GM12878 (cell line): ENCODE measurements at regions not wholly inside any gene's neighbourhood (a gene's known extent, or its start where the extent isn't known, plus 50 kb on each side); places are given as distances from the start of the nearest gene placed in this dataset.
"Not testable (repeated sequence)": the region's sequence is repeated elsewhere in the genome, so short reads cannot be mapped to it uniquely, and the experiment has no call there.

Experiments
- ATAC-seq: fragments of 200-7000 bp; cut with Tn5 transposase; 3 replicates; pipeline ENCODE4 v1.9.1; 2020; ENCODE audit warnings: mild to moderate bottlenecking, moderate library complexity
- BruUV-seq: library from RNA; stranded (reverse); fragments of 400-500 nt; replicated peaks from 2 replicates; lab custom pipeline; 2021; lab: Mats Ljungman, UMichigan
- CTCF ChIA-PET: fragments of 300-600 bp; sonication (Branson Sonifier 250); formaldehyde crosslinking; extraction: SDS; loops from one replicate; lab custom pipeline; 2021; ENCODE audit warnings: inconsistent platforms; lab: Yijun Ruan, JAX
- POLR2A ChIA-PET: fragments of 350-600 bp; formaldehyde crosslinking; extraction: SDS; loops from one replicate; lab custom pipeline; 2021; ENCODE audit warnings: inconsistent platforms; lab: Charles Lee
- RAD21 ChIA-PET: fragments of 300-600 bp; sonication (Branson Sonifier 250); formaldehyde crosslinking; loops from one replicate; lab custom pipeline; 2023; ENCODE audit warnings: antibody characterized with exemption; ENCODE audit not compliant: unreplicated experiment; lab: Charles Lee
- SMC1A ChIA-PET: fragments of 300-600 bp; sonication (Branson Sonifier 250); formaldehyde crosslinking; loops from one replicate; lab custom pipeline; 2023; ENCODE audit not compliant: unreplicated experiment, uncharacterized antibody; lab: Charles Lee
- DNase-seq: peaks from one replicate; pipeline ENCODE4 v3.0.0-alpha.2; 2011; ENCODE audit warnings: low read depth, low spot score
- FAIRE-seq: peaks from 3 replicates; lab custom pipeline; 2011; peaks lifted over from hg19 to GRCh38; lab: Jason Lieb, UNC
- H2AFZ ChIP-seq: 2 replicates; pipeline ENCODE4 v1.6.0; 2011; ENCODE audit warnings: low read depth, low read length, control low read depth; ENCODE audit not compliant: control insufficient read depth
- H3K27ac ChIP-seq: 2 replicates; pipeline ENCODE4 v1.5.1; 2011; ENCODE audit warnings: control low read depth; ENCODE audit not compliant: control insufficient read depth, insufficient read depth
- H3K27me3 ChIP-seq, 2 experiments: replicated peaks in 1 of 2; 2 replicates each; pipeline versions ENCODE4 v1.6.0 to v1.6.1; 2011; ENCODE audit warnings: low read length in 1 of 2; ENCODE audit not compliant: control insufficient read depth in 2 of 2, insufficient read depth in 2 of 2
- H3K36me3 ChIP-seq, 2 experiments: 2 replicates each; pipeline ENCODE4 v1.5.1; 2011; ENCODE audit warnings: low read length in 1 of 2; ENCODE audit not compliant: control insufficient read depth in 2 of 2, insufficient read depth in 2 of 2
- H3K4me1 ChIP-seq: 2 replicates; pipeline ENCODE4 v1.6.1; 2011; ENCODE audit warnings: mild to moderate bottlenecking, low read length, moderate library complexity, mixed read lengths; ENCODE audit not compliant: control insufficient read depth, insufficient read depth
- H3K4me2 ChIP-seq: 2 replicates; pipeline ENCODE4 v1.6.0; 2011; ENCODE audit warnings: control low read depth; ENCODE audit not compliant: control insufficient read depth, insufficient read depth
- H3K4me3 ChIP-seq: fragments of 200-600 bp; sonication (generic); 2 replicates; pipeline ENCODE4 v1.5.1; 2016
- H3K79me2 ChIP-seq: 2 replicates; pipeline ENCODE4 v1.6.0; 2011; ENCODE audit warnings: low read length; ENCODE audit not compliant: control insufficient read depth, insufficient read depth
- H3K9ac ChIP-seq: 2 replicates; pipeline ENCODE4 v1.8.0; 2011; ENCODE audit warnings: low read length, control low read depth, mixed read lengths; ENCODE audit not compliant: control insufficient read depth, insufficient read depth
- H3K9me3 ChIP-seq: replicated peaks from 3 replicates; pipeline ENCODE4 v1.5.1; 2011; ENCODE audit warnings: mild to moderate bottlenecking, low read length; ENCODE audit not compliant: control insufficient read depth, insufficient read depth
- H4K20me1 ChIP-seq: 2 replicates; pipeline ENCODE4 v1.6.0; 2011; ENCODE audit not compliant: control insufficient read depth, insufficient read depth
- CHD1 ChIP-seq: IDR thresholded peaks from 2 replicates; pipeline ENCODE4 v1.6.1; 2012; ENCODE audit warnings: low read depth, low read length, improper control_type of control experiment
- CREM ChIP-seq: IDR thresholded peaks from 2 replicates; pipeline ENCODE4 v1.6.1; 2014; ENCODE audit warnings: antibody characterized with exemption, low read depth
- GATAD2B ChIP-seq: fragments of 450-650 bp; conservative IDR thresholded peaks from 2 replicates; pipeline ENCODE4 v1.6.1; 2017; ENCODE audit warnings: low read depth, mild to moderate bottlenecking, moderate library complexity
- SMARCA5 ChIP-seq: fragments of 450-650 bp; IDR thresholded peaks from 2 replicates; pipeline ENCODE4 v1.6.1; 2017; ENCODE audit warnings: mild to moderate bottlenecking
- WGBS: methylation state at CpG from one replicate; pipeline ENCODE4 v1.1.6; 2016; ENCODE audit warnings: low lambda C conversion rate; ENCODE audit not compliant: insufficient replicate concordance, insufficient coverage; ENCODE audit errors: missing lambda C conversion rate; 5-methylcytosine and 5-hydroxymethylcytosine counted together
- in situ Hi-C: fragments of 300-500 bp; cut with MboI; formaldehyde crosslinking; loops from 9 replicates; pipeline ENCODE4 v1.14.3; 2018; ENCODE audit warnings: mixed read lengths
- intact Hi-C: fragments of 100-400 bp; cut with micrococcal nuclease; formaldehyde crosslinking; loops from one replicate; pipeline ENCODE4 v1.14.2; 2022; ENCODE audit not compliant: unreplicated experiment

- FAIRE-seq: no peak
- H3K4me1 ChIP-seq: peaks cover 14% of the 10 kb centered on the region; the same call in 1 of the 2 replicates
- no peak overlapping the region for H3K27ac ChIP-seq
- no peaks in the 10 kb centered on the region for H3K36me3 ChIP-seq
- H3K4me3 ChIP-seq: no peak overlapping the region
- POLR2A ChIA-PET: interaction anchor here (0.7 to 1.4 kb wide), 3 partner anchors 10 to 145 kb away, joined by 3 read pairs; no protein-coding TSS in a partner anchor
- no peak for ATAC-seq
- SMC1A ChIA-PET: interaction anchor here (0.6 to 2.8 kb wide), 15 partner anchors 10 to 152 kb away, joined by 3 to 22 read pairs (median 4); no protein-coding TSS in a partner anchor
- no TSS peak for BruUV-seq
- in situ Hi-C loops (no loop called here), intact Hi-C loops (no loop called here)
- no peak overlapping the region for H3K4me2 ChIP-seq
- CTCF ChIA-PET: interaction anchor here (0.7 to 1.7 kb wide), 4 partner anchors 19 to 68 kb away, joined by 3 to 6 read pairs (median 4); no protein-coding TSS in a partner anchor
- no peak overlapping the region for H2AFZ ChIP-seq
- TF ChIP-seq CHD1: no peak
- TF ChIP-seq GATAD2B: no peak
- no peak for TF ChIP-seq CREM
- TF ChIP-seq SMARCA5: no peak
- TF ChIP-seq, all 136 proteins: peak for 0
- no peaks in the 10 kb centered on the region for H4K20me1 ChIP-seq
- no peak for DNase-seq
- 90% methylated on average over 3 of the region's 3 CpGs for WGBS
- no peaks in the 10 kb centered on the region for H3K79me2 ChIP-seq
- no peaks in the 10 kb centered on the region for H3K27me3 ChIP-seq
- H3K9ac ChIP-seq: no peak overlapping the region
- RAD21 ChIA-PET: interaction anchor here (1.3 kb wide), 1 partner anchor 31 kb away, joined by 3 read pairs; no protein-coding TSS in a partner anchor
- no peaks in the 10 kb centered on the region; the same call in 2 of the 3 replicates for H3K9me3 ChIP-seq
These were observed 64.5 kb upstream of the BMP2K start for GRCh38 chr4:78711676-78712075.

DNA sequence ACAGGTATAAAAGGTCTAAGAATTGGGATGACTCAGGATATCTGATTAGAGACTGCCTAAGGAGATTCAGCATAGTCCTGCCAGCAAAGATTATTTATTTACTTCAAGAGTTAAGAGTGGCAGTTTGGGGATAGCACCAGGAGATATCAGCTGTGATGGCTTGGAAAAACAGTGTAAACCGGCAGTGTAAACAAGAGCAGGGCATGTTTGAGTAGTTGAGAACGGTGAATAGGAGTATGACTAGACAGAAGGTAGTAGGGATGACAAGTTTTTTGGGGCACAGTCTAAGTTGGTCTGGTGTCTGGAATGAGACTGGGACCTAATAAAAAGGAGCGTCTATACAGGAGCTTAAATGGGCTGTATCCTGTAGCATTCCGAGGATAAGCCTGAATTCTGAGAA is 61.6 kb upstream of the BMP2K start:
- H3K27me3 ChIP-seq, POLR2A ChIA-PET, SMC1A ChIA-PET, DNase-seq, H3K36me3 ChIP-seq, CTCF ChIA-PET, H3K79me2 ChIP-seq, intact Hi-C loops, H3K9ac ChIP-seq, H3K4me3 ChIP-seq, BruUV-seq, FAIRE-seq, H2AFZ ChIP-seq, in situ Hi-C loops, ATAC-seq, H3K4me1 ChIP-seq, H3K9me3 ChIP-seq, H3K27ac ChIP-seq, H3K4me2 ChIP-seq, H4K20me1 ChIP-seq: not testable (repeated sequence)
- RAD21 ChIA-PET: interaction anchor here (0.5 kb wide), 1 partner anchor 140 kb away, joined by 4 read pairs; no protein-coding TSS in a partner anchor
- WGBS: 100% methylated on average over 2 of the region's 4 CpGs

- RAD21 ChIA-PET: interaction anchor here (0.5 kb wide), 1 partner anchor 139 kb away, joined by 4 read pairs; no protein-coding TSS in a partner anchor
- ATAC-seq, CTCF ChIA-PET, H2AFZ ChIP-seq, DNase-seq, FAIRE-seq, SMC1A ChIA-PET, H3K36me3 ChIP-seq, POLR2A ChIA-PET, BruUV-seq, H3K9me3 ChIP-seq, in situ Hi-C loops, H4K20me1 ChIP-seq, intact Hi-C loops, H3K9ac ChIP-seq, H3K4me2 ChIP-seq, H3K79me2 ChIP-seq, H3K4me1 ChIP-seq, H3K27me3 ChIP-seq, H3K27ac ChIP-seq, H3K4me3 ChIP-seq: not testable (repeated sequence)
- WGBS: 100% methylated on average over 3 of the region's 6 CpGs
These were observed 60.8 kb upstream of the BMP2K start for GRCh38 chr4:78715372-78715771.
